B cell (primary cell): ENCODE measurements at regions not wholly inside any gene's neighbourhood (a gene's known extent, or its start where the extent isn't known, plus 50 kb on each side); places are given as distances from the start of the nearest gene placed in this dataset.

Experiments
- ATAC-seq: fragments of 200-7000 bp; cut with Tn5 transposase; one replicate; pipeline ENCODE4 v1.10.0; 2021; ENCODE audit warnings: low read depth, mild to moderate bottlenecking, moderate number of reproducible peaks, moderate library complexity
- CTCF ChIA-PET: fragments of 350-600 bp; sonication (Branson Sonifier 250); formaldehyde crosslinking; loops from one replicate; lab custom pipeline; 2021; ENCODE audit warnings: antibody characterized with exemption, inconsistent platforms; lab: Charles Lee
- POLR2A ChIA-PET: fragments of 350-600 bp; sonication (Branson Sonifier 250); formaldehyde crosslinking; loops from one replicate; lab custom pipeline; 2021; ENCODE audit warnings: antibody characterized with exemption; lab: Charles Lee
- DNase-seq: peaks from one replicate; pipeline ENCODE4 v3.0.0; 2013
- H2AFZ ChIP-seq: 2 replicates; pipeline ENCODE4 v1.6.1; 2012; ENCODE audit warnings: mild to moderate bottlenecking, low read depth, low read length; ENCODE audit not compliant: insufficient read depth, poor library complexity, severe bottlenecking
- H3K27ac ChIP-seq, 2 donors: 1 replicate in 1 of 2; 2 replicates in 1 of 2; pipeline ENCODE4 v1.5.1; 2012 to 2013; ENCODE audit warnings: low read length in 2 of 2, mild to moderate bottlenecking in 2 of 2, moderate library complexity in 1 of 2
- H3K27me3 ChIP-seq, 4 experiments: fragments of 200-600 bp in 1 of 4; sonication (generic) in 1 of 4; replicated peaks in 1 of 4; 1 replicate in 2 of 4; 2 replicates in 2 of 4; pipeline versions ENCODE4 v1.6.1 to v1.7.0; 2013 to 2016; ENCODE audit warnings: low read length in 3 of 4, mild to moderate bottlenecking in 2 of 4, mixed read lengths in 1 of 4, moderate library complexity in 1 of 4; ENCODE audit not compliant: insufficient read depth in 4 of 4, control insufficient read depth in 3 of 4; ENCODE audit errors: control extremely low read depth in 1 of 4
- H3K36me3 ChIP-seq, 2 experiments: replicated peaks in 1 of 2; 1 replicate in 1 of 2; 2 replicates in 1 of 2; pipeline versions ENCODE4 v1.6.1 to v1.7.1; 2013; ENCODE audit warnings: low read length in 1 of 2; ENCODE audit not compliant: insufficient read depth in 2 of 2, control insufficient read depth in 1 of 2; ENCODE audit errors: control extremely low read depth in 1 of 2, extremely low read depth in 1 of 2
- H3K4me1 ChIP-seq, 2 donors: fragments of 200-600 bp in 1 of 2; sonication (generic) in 1 of 2; 1 replicate in 1 of 2; 2 replicates in 1 of 2; pipeline versions ENCODE4 v1.5.1 to v1.6.1; 2013 to 2017; ENCODE audit warnings: low read length in 2 of 2; ENCODE audit not compliant: control insufficient read depth in 2 of 2, insufficient read depth in 2 of 2
- H3K4me2 ChIP-seq: replicated peaks from 2 replicates; pipeline ENCODE3; 2012; ENCODE audit warnings: mild to moderate bottlenecking, low read depth, low read length; ENCODE audit not compliant: poor library complexity, severe bottlenecking
- H3K4me3 ChIP-seq, 5 experiments: fragments of 200-600 bp in 1 of 5; sonication (generic) in 1 of 5; 1 replicate in 3 of 5; 2 replicates in 2 of 5; pipeline versions ENCODE4 v1.5.1 to v1.7.0; 2011 to 2016; ENCODE audit warnings: low read length in 4 of 5, mild to moderate bottlenecking in 4 of 5, low read depth in 2 of 5, control low read depth in 1 of 5, moderate library complexity in 1 of 5; ENCODE audit not compliant: insufficient read depth in 1 of 5; ENCODE audit errors: control extremely low read depth in 1 of 5, extremely low read depth in 1 of 5
- H3K79me2 ChIP-seq: fragments of 200-600 bp; sonication (generic); one replicate; pipeline ENCODE4 v1.6.0; 2016; ENCODE audit warnings: low read length; ENCODE audit not compliant: control insufficient read depth, insufficient read depth
- H3K9ac ChIP-seq: fragments of 200-600 bp; sonication (generic); 2 replicates; pipeline ENCODE4 v1.6.1; 2017; ENCODE audit warnings: mild to moderate bottlenecking, low read length, moderate library complexity
- H3K9me3 ChIP-seq, 3 donors: one replicate each; pipeline versions ENCODE4 v1.6.1 to v1.7.1; 2013; ENCODE audit warnings: low read length in 2 of 3; ENCODE audit not compliant: control insufficient read depth in 2 of 3, insufficient read depth in 1 of 3; ENCODE audit errors: control extremely low read depth in 1 of 3
- H4K20me1 ChIP-seq: 2 replicates; pipeline ENCODE4 v1.6.0; 2012; ENCODE audit warnings: mild to moderate bottlenecking, low read length; ENCODE audit not compliant: insufficient read depth, control insufficient read depth, poor library complexity, severe bottlenecking
- H3K27ac Mint-ChIP-seq: one replicate; pipeline ENCODE4 v1.8.0; 2021; ENCODE audit warnings: mixed read lengths
- H3K27me3 Mint-ChIP-seq: one replicate; pipeline ENCODE4 v1.8.0; 2021; ENCODE audit warnings: mixed read lengths
- H3K4me1 Mint-ChIP-seq: one replicate; pipeline ENCODE4 v1.8.0; 2021; ENCODE audit warnings: mixed read lengths
- H3K4me3 Mint-ChIP-seq: one replicate; pipeline ENCODE4 v1.8.0; 2021; ENCODE audit warnings: mixed read lengths
- H3K9me3 Mint-ChIP-seq: one replicate; pipeline ENCODE4 v1.8.0; 2022; ENCODE audit warnings: mixed read lengths; ENCODE audit not compliant: insufficient read depth
- EZH2 ChIP-seq: IDR thresholded peaks from 2 replicates; pipeline ENCODE4 v1.6.1; 2012; ENCODE audit warnings: borderline replicate concordance, low read depth, mild to moderate bottlenecking, moderate library complexity, low read length; ENCODE audit not compliant: insufficient read depth, poor library complexity, severe bottlenecking
- WGBS: methylation state at CpG from one replicate; pipeline ENCODE4 v1.1.5; 2013; ENCODE audit warnings: missing lambda C conversion rate; ENCODE audit not compliant: insufficient coverage; 5-methylcytosine and 5-hydroxymethylcytosine counted together
- intact Hi-C: fragments of 100-400 bp; cut with micrococcal nuclease; formaldehyde crosslinking; loops from one replicate; pipeline ENCODE4 v1.10.0; 2022
- TF ChIP-seq, protein P1 (sequence below): fragments of 200-600 bp; IDR thresholded peaks from one replicate; pipeline ENCODE4 v1.8.0; 2022; ENCODE audit warnings: antibody characterized with exemption, mild to moderate bottlenecking

DNA sequence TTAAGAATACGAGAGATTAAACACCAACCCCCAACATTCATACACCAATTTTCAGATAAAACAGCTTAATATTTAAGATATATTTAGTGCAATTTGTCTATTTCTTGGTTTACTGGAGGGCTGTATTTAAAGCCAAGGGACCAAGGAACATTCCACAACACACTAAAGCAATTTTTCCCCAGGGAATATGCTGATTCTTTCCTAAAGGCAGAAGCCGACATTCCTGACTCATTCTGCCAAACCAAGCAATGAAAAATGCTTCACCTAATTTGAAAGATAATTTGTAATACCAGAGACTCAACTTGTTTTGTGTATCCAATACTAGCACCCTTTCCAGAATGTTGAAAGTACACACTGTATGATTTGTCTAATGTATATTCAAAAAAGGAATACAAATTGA, 1267.6 kb upstream of the PIK3C3 start:
- Mint-ChIP-seq H3K9me3 (no peaks in the 10 kb centered on the region), H3K27me3 (no peaks in the 10 kb centered on the region), H3K4me3 (no peak overlapping the region), H3K4me1 (no peaks in the 10 kb centered on the region), H3K27ac (no peak overlapping the region)
- Histone ChIP-seq H3K79me2 (no peaks in the 10 kb centered on the region), H3K4me3 (no peak overlapping the region), H3K4me2 (no peak overlapping the region), H3K4me1 (no peaks in the 10 kb centered on the region), H3K9ac (no peak overlapping the region), H3K27ac (no peak overlapping the region), H3K9me3 (no peaks in the 10 kb centered on the region), H3K27me3 (no peaks in the 10 kb centered on the region), H3K36me3 (no peaks in the 10 kb centered on the region), H2AFZ (no peak overlapping the region), H4K20me1 (no peaks in the 10 kb centered on the region)
- ATAC-seq (no peak), DNase-seq (no peak)
- no CpG with 5 or more reads among the region's 2 CpGs for WGBS
- TF ChIP-seq, protein P1, sequence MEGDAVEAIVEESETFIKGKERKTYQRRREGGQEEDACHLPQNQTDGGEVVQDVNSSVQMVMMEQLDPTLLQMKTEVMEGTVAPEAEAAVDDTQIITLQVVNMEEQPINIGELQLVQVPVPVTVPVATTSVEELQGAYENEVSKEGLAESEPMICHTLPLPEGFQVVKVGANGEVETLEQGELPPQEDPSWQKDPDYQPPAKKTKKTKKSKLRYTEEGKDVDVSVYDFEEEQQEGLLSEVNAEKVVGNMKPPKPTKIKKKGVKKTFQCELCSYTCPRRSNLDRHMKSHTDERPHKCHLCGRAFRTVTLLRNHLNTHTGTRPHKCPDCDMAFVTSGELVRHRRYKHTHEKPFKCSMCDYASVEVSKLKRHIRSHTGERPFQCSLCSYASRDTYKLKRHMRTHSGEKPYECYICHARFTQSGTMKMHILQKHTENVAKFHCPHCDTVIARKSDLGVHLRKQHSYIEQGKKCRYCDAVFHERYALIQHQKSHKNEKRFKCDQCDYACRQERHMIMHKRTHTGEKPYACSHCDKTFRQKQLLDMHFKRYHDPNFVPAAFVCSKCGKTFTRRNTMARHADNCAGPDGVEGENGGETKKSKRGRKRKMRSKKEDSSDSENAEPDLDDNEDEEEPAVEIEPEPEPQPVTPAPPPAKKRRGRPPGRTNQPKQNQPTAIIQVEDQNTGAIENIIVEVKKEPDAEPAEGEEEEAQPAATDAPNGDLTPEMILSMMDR = no peak
- no peak for TF ChIP-seq EZH2
- ChIA-PET POLR2A (no interaction called here), CTCF (no interaction called here)
- intact Hi-C loops = loop anchor here (1.0 kb wide), 1 partner anchor 8 kb away; no protein-coding TSS in a partner anchor

DNA sequence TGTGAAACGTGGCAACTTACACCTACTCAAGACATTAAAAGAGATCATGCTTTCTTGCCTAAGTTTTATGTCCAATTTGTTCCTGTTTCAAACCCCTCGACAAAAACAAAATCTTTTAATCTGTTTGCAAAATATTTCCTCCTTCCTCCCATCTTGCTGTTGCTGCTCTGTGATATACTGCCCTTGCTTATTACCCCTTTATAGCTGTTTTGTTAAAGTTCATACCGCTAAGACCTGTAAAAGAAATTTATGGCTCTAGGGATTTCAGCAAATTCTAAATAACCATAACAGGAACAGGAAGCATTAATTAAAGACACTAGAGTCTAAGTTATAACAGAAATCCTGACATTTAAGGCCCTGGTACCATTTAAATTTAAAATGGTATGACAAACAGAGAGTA, 1268.2 kb upstream of the PIK3C3 start:
- Histone ChIP-seq H3K79me2 (no peaks in the 10 kb centered on the region), H3K9me3 (no peaks in the 10 kb centered on the region), H3K9ac (no peak overlapping the region), H2AFZ (no peak overlapping the region), H3K4me1 (no peaks in the 10 kb centered on the region), H3K27ac (no peak overlapping the region), H3K27me3 (no peaks in the 10 kb centered on the region), H3K4me3 (no peak overlapping the region), H3K36me3 (no peaks in the 10 kb centered on the region), H4K20me1 (no peaks in the 10 kb centered on the region), H3K4me2 (no peak overlapping the region)
- ATAC-seq (no peak), DNase-seq (no peak)
- Mint-ChIP-seq H3K4me1 (no peaks in the 10 kb centered on the region), H3K27me3 (no peaks in the 10 kb centered on the region), H3K4me3 (no peak overlapping the region), H3K9me3 (no peaks in the 10 kb centered on the region), H3K27ac (no peak overlapping the region)
- ChIA-PET CTCF (no interaction called here), POLR2A (no interaction called here)
- intact Hi-C loops = loop anchor here (1.0 kb wide), 1 partner anchor 8 kb away; no protein-coding TSS in a partner anchor
- TF ChIP-seq, protein P1 = no peak
- TF ChIP-seq EZH2 = no peak
- WGBS = 0% methylated on average over 1 of the region's 3 CpGs
